C4-2B (cell line): ENCODE measurements at regions not wholly inside any gene's neighbourhood (a gene's known extent, or its start where the extent isn't known, plus 50 kb on each side); places are given as distances from the start of the nearest gene placed in this dataset.
"Not testable (repeated sequence)": the region's sequence is repeated elsewhere in the genome, so short reads cannot be mapped to it uniquely, and the experiment has no call there.

Experiments used
- H3K27ac ChIP-seq: fragments of 450-650 bp; 2 replicates; pipeline ENCODE4 v1.5.1; 2017
- ZFX ChIP-seq: fragments of 450-650 bp; IDR thresholded peaks from 2 replicates; pipeline ENCODE4 v1.6.1; 2017
- TF ChIP-seq, protein P1 (sequence below): fragments of 450-650 bp; conservative IDR thresholded peaks from 2 replicates; pipeline ENCODE4 v1.5.1; 2017; ENCODE audit warnings: mild to moderate bottlenecking

DNA sequence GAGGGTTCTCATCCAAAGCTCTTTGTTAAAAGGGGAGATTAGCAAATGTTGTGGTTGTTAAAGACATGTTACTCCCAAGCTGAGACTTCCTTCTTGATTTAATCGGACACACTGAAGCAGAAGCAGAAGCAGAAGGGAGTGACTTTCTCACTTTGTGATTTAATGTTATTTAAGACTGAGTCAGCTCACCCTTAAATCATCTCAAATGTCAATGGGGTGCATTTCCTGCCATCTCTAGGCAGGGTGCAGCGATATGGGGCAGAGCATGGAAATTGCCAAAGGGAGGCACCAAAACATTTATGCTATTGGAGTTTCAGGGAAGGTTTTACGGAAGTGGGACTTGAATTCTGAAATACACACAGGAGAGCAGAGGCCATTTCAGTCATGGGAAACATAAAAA is 283.6 kb downstream of the ABCC12 start:
- H3K27ac ChIP-seq, result no peak overlapping the region
- TF ChIP-seq, protein P1, sequence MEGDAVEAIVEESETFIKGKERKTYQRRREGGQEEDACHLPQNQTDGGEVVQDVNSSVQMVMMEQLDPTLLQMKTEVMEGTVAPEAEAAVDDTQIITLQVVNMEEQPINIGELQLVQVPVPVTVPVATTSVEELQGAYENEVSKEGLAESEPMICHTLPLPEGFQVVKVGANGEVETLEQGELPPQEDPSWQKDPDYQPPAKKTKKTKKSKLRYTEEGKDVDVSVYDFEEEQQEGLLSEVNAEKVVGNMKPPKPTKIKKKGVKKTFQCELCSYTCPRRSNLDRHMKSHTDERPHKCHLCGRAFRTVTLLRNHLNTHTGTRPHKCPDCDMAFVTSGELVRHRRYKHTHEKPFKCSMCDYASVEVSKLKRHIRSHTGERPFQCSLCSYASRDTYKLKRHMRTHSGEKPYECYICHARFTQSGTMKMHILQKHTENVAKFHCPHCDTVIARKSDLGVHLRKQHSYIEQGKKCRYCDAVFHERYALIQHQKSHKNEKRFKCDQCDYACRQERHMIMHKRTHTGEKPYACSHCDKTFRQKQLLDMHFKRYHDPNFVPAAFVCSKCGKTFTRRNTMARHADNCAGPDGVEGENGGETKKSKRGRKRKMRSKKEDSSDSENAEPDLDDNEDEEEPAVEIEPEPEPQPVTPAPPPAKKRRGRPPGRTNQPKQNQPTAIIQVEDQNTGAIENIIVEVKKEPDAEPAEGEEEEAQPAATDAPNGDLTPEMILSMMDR, result no peak
- no peak for TF ChIP-seq ZFX

DNA sequence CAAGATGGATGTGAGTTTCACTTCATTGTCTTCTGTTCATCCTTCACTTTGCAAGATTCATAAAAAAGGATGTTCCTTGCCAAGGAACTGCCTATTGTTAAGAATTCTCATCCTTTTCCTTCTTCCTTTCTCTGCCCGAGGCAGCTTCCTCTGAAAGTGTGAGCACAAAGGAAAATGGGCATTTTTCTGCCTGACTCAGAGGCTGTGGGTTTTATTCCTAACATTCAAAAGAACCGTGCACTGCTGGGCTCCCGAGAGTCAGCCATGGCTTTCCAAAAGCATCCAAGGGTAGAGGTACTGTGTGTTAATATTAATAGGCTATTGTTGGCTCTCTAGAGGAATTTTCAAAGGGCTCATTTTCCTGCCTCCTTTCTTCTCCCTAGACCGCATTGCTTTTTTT is 289.4 kb downstream of the ABCC12 start:
- H3K27ac ChIP-seq, result no peak overlapping the region
- TF ChIP-seq, protein P1, result no peak
- TF ChIP-seq ZFX, result no peak

DNA sequence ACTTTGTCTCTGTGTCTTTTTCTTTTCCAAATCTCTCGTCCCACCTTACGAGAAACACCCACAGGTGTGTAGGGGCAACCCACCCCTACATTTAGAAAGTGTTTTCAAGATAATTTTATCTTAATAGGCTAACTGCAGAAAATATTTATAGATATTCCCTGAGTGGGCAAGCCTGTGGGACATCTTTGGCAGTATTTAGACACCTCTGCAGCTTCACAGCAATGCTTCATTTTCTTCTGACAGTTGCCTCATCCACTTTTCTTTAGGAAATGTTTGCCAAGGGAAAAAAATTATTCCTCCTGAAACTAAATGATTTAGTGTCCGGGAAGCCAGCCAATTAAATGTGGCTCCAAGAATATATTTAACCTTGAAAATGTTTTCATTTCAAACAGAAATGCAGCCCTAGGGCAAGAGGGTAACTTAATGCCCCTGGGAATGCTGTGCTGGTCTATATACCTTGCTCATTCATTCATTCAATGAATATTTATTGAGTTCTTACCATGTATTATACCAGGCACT is 290.4 kb downstream of the ABCC12 start:
- H3K27ac ChIP-seq, result no peak overlapping the region
- TF ChIP-seq, protein P1, result no peak
- no peak for TF ChIP-seq ZFX

DNA sequence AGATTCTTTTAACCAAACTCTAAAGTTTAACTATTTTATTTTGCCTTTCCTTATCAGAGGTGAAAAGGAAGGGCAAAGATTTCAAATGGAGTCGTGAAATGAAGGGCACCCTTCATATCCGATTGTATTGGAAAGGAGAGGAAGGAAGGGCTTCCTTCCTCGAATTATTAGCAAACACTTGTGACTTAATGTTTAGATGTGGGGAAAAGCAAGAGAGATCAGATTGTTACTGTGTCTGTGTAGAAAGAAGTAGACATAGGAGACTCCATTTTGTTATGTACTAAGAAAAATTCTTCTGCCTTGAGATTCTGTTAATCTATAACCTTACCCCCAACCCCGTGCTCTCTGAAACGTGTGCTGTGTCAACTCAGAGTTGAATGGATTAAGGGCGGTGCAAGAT is 291.5 kb downstream of the ABCC12 start:
- H3K27ac ChIP-seq, result not testable (repeated sequence)

DNA sequence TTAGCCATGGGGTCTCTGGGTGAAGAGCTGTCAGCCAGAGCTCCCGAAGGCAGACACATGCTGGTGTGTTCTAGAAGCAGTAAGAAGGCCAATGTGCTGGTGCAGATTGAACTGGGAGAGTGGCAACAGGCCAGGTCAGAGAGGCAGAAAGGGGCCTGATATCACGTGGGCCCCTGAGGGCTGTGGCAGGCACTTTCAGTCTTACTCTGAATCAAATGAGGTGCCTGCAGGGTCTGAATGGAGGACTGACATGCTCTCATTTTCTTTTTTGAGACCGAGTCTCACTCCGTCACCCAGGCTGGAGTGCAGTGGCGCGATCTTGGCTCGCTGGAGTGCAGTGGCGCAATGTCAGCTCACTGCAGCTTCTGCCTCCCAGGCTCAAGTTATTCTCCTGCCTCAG is 293.8 kb downstream of the ABCC12 start:
- TF ChIP-seq, protein P1, result no peak
- TF ChIP-seq ZFX, result no peak
- no peak overlapping the region for H3K27ac ChIP-seq

DNA sequence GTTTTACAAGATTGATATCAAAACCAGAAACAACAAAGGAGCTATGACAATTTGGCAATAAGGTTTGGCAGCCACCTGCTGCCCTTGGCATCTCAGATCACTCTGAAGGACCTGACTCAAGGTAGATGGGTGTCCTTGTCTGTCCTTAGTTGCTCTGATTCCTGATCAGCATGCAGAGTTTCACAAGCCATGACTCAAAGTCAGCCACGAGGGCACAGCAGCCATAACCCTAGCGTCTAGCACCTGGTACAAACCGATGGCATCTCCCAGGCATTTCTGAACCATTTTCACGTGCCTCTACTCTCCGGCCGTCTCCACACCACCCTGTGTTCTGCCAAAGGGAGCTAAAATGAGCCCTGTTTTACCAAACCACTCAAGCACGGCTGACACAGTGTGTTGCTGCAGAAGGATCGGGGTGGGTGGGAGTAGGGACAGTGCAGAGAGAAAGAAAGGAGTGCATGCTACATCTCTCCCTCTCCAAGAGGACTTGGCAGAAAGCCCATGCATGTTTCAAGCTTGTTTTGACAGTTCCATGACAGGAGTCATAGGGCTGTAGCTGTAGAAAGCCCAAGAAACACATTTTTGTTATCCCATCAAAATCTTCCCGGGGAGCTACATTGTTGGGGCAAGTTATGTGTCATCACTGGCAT is 297.3 kb downstream of the ABCC12 start:
- no peak for TF ChIP-seq ZFX
- TF ChIP-seq, protein P1, result no peak
- no peak overlapping the region for H3K27ac ChIP-seq

- TF ChIP-seq, protein P1, result no peak
- TF ChIP-seq ZFX, result no peak
- no peak overlapping the region for H3K27ac ChIP-seq
Observed at GRCh38 chr16:47855431-47855830, 300.4 kb downstream of the ABCC12 start.

DNA sequence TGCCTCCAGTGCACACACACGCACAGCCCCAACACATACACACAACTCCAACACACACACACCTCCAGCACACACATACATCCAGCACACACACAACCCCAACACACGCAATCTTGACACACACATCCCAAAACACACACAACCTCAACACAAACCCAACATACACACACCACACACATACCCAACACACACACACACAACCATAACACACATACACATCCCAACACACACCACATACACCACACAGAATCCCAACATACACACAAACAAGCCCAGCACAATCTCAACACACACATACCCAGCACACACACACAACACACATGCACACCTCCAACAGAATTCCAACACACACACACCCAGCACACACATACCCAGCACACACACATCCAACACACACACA is 301.1 kb downstream of the ABCC12 start:
- no peak for TF ChIP-seq ZFX
- TF ChIP-seq, protein P1, result no peak
- no peak overlapping the region for H3K27ac ChIP-seq
